ENCODE measurements at regions not wholly inside any gene's neighbourhood (a gene's known extent, or its start where the extent isn't known, plus 50 kb on each side); places are given as distances from the start of the nearest gene placed in this dataset.
"Not testable (repeated sequence)": the region's sequence is repeated elsewhere in the genome, so short reads cannot be mapped to it uniquely, and the experiment has no call there.

DNA sequence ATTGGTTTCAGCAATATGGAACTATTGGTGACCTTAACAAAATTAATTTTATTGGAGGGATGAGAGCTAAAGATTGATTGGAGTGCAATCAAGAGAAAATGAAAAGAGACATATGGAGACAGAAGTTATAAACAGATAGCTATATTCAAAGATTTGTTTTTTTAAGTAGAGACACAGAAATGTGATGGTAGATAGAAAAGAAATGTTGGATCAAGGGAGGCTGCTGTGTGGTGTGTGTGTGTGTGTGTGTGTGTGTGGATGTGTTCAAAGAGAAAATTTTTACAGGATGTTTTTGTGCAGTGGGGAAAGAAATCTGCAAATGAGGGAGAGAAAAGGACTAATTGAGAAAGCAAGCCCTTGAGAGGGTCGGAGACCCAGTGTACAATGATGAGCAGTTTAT is 249.5 kb upstream of the SPHKAP start:
- Mint-ChIP-seq H3K27me3 (ENCODE audit: low read depth in 3 of 3) (no peaks in the 10 kb centered on the region), H3K4me1 (no peaks in the 10 kb centered on the region), H3K36me3 (no peaks in the 10 kb centered on the region), H3K4me3 (no peak overlapping the region), H3K27ac (no peak overlapping the region), H3K9me3 (peaks cover 2 to 19% (median 6%) of the 10 kb centered on the region in 7 donors)
- Histone ChIP-seq H3K79me2 (ENCODE audit: insufficient read depth, low read length) (no peaks in the 10 kb centered on the region), H3K9ac (ENCODE audit: insufficient read depth, low read length, poor library complexity, severe bottlenecking) (no peak overlapping the region), H3K4me3 (replicated peaks in 1 of 3; ENCODE audit: low read depth in 2 of 3, low read length in 3 of 3) (no peak overlapping the region), H2AFZ (ENCODE audit: insufficient read depth, low read depth, low read length, poor library complexity, severe bottlenecking) (no peak overlapping the region), H3K9me3 (replicated peaks in 1 of 2; ENCODE audit: control insufficient read depth in 1 of 2, insufficient read depth in 1 of 2, low read length in 2 of 2) (peaks cover 3 to 20% of the 10 kb centered on the region in 2 donors), H3K36me3 (replicated peaks in 1 of 2; ENCODE audit: control insufficient read depth in 1 of 2, insufficient read depth in 2 of 2, low read length in 2 of 2) (no peaks in the 10 kb centered on the region), H3K4me2 (replicated peaks; ENCODE audit: extremely low read depth, low read length, poor library complexity, severe bottlenecking) (no peak overlapping the region), H3K4me1 (ENCODE audit: control insufficient read depth in 1 of 2, insufficient read depth in 2 of 2, low read length in 2 of 2) (no peaks in the 10 kb centered on the region), H4K20me1 (ENCODE audit: insufficient read depth, low read length) (no peaks in the 10 kb centered on the region), H3K27me3 (ENCODE audit: control insufficient read depth in 2 of 2, insufficient read depth in 2 of 2, low read length in 2 of 2) (no peaks in the 10 kb centered on the region), H3K27ac (ENCODE audit: low read depth in 1 of 2, low read length in 2 of 2) (no peak overlapping the region)
- intact Hi-C loops (cut with micrococcal nuclease): no loop called here
- TF ChIP-seq, protein P1, sequence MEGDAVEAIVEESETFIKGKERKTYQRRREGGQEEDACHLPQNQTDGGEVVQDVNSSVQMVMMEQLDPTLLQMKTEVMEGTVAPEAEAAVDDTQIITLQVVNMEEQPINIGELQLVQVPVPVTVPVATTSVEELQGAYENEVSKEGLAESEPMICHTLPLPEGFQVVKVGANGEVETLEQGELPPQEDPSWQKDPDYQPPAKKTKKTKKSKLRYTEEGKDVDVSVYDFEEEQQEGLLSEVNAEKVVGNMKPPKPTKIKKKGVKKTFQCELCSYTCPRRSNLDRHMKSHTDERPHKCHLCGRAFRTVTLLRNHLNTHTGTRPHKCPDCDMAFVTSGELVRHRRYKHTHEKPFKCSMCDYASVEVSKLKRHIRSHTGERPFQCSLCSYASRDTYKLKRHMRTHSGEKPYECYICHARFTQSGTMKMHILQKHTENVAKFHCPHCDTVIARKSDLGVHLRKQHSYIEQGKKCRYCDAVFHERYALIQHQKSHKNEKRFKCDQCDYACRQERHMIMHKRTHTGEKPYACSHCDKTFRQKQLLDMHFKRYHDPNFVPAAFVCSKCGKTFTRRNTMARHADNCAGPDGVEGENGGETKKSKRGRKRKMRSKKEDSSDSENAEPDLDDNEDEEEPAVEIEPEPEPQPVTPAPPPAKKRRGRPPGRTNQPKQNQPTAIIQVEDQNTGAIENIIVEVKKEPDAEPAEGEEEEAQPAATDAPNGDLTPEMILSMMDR (IDR thresholded peaks at IDR 0.05): no peak
- DNase-seq: no peak
- no CpG with 5 or more reads among the region's 1 CpG for WGBS (ENCODE audit: insufficient coverage)

DNA sequence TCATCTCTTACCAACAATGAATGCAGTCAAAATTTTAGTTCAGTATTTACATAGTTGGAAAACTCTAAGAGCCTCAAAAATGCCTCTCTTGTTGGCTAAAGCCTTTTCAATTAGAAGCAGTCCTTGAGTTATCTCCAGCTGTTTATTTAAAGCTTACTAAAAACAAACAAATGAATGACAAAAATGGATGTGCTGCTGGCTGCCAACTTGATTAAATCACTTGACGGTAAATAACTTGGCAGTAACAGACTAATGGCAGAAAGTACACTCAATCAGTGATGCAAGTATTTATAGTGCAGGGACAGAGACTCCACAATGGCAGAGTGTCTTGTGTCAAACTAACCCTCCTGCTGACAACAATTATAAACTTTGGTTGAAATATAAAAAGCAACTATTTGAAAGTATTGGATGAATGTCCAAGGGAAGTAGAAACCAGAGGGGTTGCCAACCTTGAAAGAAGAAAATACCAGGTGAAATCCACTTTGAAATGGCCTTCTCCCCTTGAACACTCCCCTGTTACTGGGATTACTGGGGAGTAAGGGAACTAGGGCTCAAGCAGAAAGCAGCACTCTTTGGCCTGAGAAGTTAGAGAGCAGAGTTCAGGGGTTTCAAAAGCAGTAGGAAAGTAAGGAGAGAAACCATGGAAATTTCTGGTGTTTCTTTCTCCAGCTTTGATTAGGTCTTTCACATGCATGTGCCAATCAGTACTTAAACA is 245.2 kb upstream of the SPHKAP start:
- intact Hi-C loops (cut with micrococcal nuclease): no loop called here
- no CpG with 5 or more reads among the region's 1 CpG for WGBS (ENCODE audit: insufficient coverage)
- no peaks in the 10 kb centered on the region for H3K36me3 Mint-ChIP-seq
- H3K9me3 Mint-ChIP-seq: peaks cover 2 to 28% (median 16%) of the 10 kb centered on the region in 7 donors
- Histone ChIP-seq H3K79me2 (ENCODE audit: insufficient read depth, low read length) (no peaks in the 10 kb centered on the region), H3K4me3 (replicated peaks in 1 of 3; ENCODE audit: low read depth in 2 of 3, low read length in 3 of 3) (no peak overlapping the region), H3K9me3 (replicated peaks in 1 of 2; ENCODE audit: control insufficient read depth in 1 of 2, insufficient read depth in 1 of 2, low read length in 2 of 2) (peaks cover 8 to 20% of the 10 kb centered on the region in 2 donors), H3K4me2 (replicated peaks; ENCODE audit: extremely low read depth, low read length, poor library complexity, severe bottlenecking) (no peak overlapping the region), H3K27me3 (ENCODE audit: control insufficient read depth in 2 of 2, insufficient read depth in 2 of 2, low read length in 2 of 2) (no peaks in the 10 kb centered on the region), H3K9ac (ENCODE audit: insufficient read depth, low read length, poor library complexity, severe bottlenecking) (no peak overlapping the region), H3K4me1 (ENCODE audit: control insufficient read depth in 1 of 2, insufficient read depth in 2 of 2, low read length in 2 of 2) (no peaks in the 10 kb centered on the region), H3K36me3 (replicated peaks in 1 of 2; ENCODE audit: control insufficient read depth in 1 of 2, insufficient read depth in 2 of 2, low read length in 2 of 2) (no peaks in the 10 kb centered on the region), H2AFZ (ENCODE audit: insufficient read depth, low read depth, low read length, poor library complexity, severe bottlenecking) (no peak overlapping the region), H3K27ac (ENCODE audit: low read depth in 1 of 2, low read length in 2 of 2) (no peak overlapping the region), H4K20me1 (ENCODE audit: insufficient read depth, low read length) (no peaks in the 10 kb centered on the region)
- TF ChIP-seq, protein P1 (IDR thresholded peaks at IDR 0.05): no peak
- H3K27ac Mint-ChIP-seq: no peak overlapping the region
- no peaks in the 10 kb centered on the region for H3K4me1 Mint-ChIP-seq
- DNase-seq: no peak
- H3K4me3 Mint-ChIP-seq: no peak overlapping the region
- no peaks in the 10 kb centered on the region for H3K27me3 Mint-ChIP-seq (ENCODE audit: low read depth in 3 of 3)

DNA sequence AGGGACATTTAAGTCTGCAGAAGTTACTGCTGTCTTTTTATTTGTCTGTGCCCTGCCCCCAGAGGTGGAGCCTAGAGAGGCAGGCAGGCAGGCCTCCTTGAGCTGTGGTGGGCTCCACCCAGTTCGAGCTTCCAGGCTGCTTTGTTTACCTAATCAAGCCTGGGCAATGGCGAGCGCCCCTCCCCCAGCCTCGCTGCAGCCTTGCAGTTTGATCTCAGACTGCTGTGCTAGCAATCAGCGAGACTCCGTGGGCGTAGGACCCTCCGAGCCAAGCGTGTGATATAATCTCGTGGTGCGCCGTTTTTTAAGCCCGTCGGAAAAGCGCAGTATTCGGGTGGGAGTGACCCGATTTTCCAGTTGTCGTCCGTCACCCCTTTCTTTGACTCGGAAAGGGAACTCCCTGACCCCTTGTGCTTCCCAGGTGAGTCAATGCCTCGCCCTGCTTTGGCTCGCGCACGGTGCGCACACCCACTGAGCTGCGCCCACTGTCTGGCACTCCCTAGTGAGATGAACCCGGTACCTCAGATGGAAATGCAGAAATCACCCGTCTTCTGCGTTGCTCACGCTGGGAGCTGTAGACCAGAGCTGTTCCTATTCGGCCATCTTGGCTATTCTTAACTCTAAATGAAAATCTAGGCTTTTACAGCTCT is 244.0 kb upstream of the SPHKAP start:
- H2AFZ ChIP-seq (ENCODE audit: insufficient read depth, low read depth, low read length, poor library complexity, severe bottlenecking); H3K36me3 ChIP-seq (replicated peaks in 1 of 2; ENCODE audit: control insufficient read depth in 1 of 2, insufficient read depth in 2 of 2, low read length in 2 of 2); H3K27me3 Mint-ChIP-seq (ENCODE audit: low read depth in 3 of 3); DNase-seq; H3K4me1 Mint-ChIP-seq; H3K4me2 ChIP-seq (replicated peaks; ENCODE audit: extremely low read depth, low read length, poor library complexity, severe bottlenecking); H3K79me2 ChIP-seq (ENCODE audit: insufficient read depth, low read length); H3K36me3 Mint-ChIP-seq; H4K20me1 ChIP-seq (ENCODE audit: insufficient read depth, low read length); H3K9ac ChIP-seq (ENCODE audit: insufficient read depth, low read length, poor library complexity, severe bottlenecking); H3K4me3 ChIP-seq (replicated peaks in 1 of 3; ENCODE audit: low read depth in 2 of 3, low read length in 3 of 3); H3K4me3 Mint-ChIP-seq; intact Hi-C loops (cut with micrococcal nuclease); H3K4me1 ChIP-seq (ENCODE audit: control insufficient read depth in 1 of 2, insufficient read depth in 2 of 2, low read length in 2 of 2); H3K27ac Mint-ChIP-seq; H3K27me3 ChIP-seq (ENCODE audit: control insufficient read depth in 2 of 2, insufficient read depth in 2 of 2, low read length in 2 of 2); H3K27ac ChIP-seq (ENCODE audit: low read depth in 1 of 2, low read length in 2 of 2): not testable (repeated sequence)
- WGBS (ENCODE audit: insufficient coverage): 90% methylated on average over 27 of the region's 31 CpGs
- peaks cover 8 to 20% of the 10 kb centered on the region in 2 donors for H3K9me3 ChIP-seq (replicated peaks in 1 of 2; ENCODE audit: control insufficient read depth in 1 of 2, insufficient read depth in 1 of 2, low read length in 2 of 2)
- peaks cover 2 to 28% (median 13%) of the 10 kb centered on the region in 7 donors for H3K9me3 Mint-ChIP-seq

Measured in CD14-positive monocyte (primary cell).